Endothelial cell of umbilical vein (primary cell): ENCODE measurements at regions not wholly inside any gene's neighbourhood (a gene's known extent, or its start where the extent isn't known, plus 50 kb on each side); places are given as distances from the start of the nearest gene placed in this dataset.

Experiments used
- BruUV-seq: library from RNA; stranded (reverse); fragments of 400-500 nt; replicated peaks from 2 replicates; lab custom pipeline; 2021; lab: Mats Ljungman, UMichigan
- CTCF ChIA-PET: fragments of 300-600, 350-600 bp; sonication (Branson Sonifier 250); formaldehyde crosslinking; loops from one replicate; lab custom pipeline; 2021; ENCODE audit warnings: antibody characterized with exemption, inconsistent platforms; lab: Charles Lee
- POLR2A ChIA-PET: fragments of 300-600, 350-600 bp; sonication (Branson Sonifier 250); formaldehyde crosslinking; loops from one replicate; lab custom pipeline; 2021; ENCODE audit warnings: antibody characterized with exemption, inconsistent platforms; lab: Charles Lee
- DNase-seq: peaks from one replicate; pipeline ENCODE4 v3.0.0-alpha.2; 2011; ENCODE audit warnings: low read depth, low spot score
- FAIRE-seq: peaks from 2 replicates; lab custom pipeline; 2011; peaks lifted over from hg19 to GRCh38; lab: Jason Lieb, UNC
- H2AFZ ChIP-seq: 2 replicates; pipeline ENCODE4 v1.6.0; 2012; ENCODE audit warnings: low read depth, low read length, control low read depth, inconsistent platforms
- H3K27ac ChIP-seq: 2 replicates; pipeline ENCODE4 v1.5.1; 2011; ENCODE audit warnings: low read depth, mild to moderate bottlenecking, control low read depth, low read length, moderate library complexity; ENCODE audit not compliant: insufficient read depth
- H3K27me3 ChIP-seq, 2 experiments: 2 replicates each; pipeline versions ENCODE4 v1.6.0 to v1.6.1; 2011; ENCODE audit warnings: low read length in 2 of 2, mixed read lengths in 1 of 2; ENCODE audit not compliant: control insufficient read depth in 2 of 2, insufficient read depth in 2 of 2
- H3K36me3 ChIP-seq, 2 experiments: 2 replicates in 1 of 2; 3 replicates in 1 of 2; pipeline ENCODE4 v1.5.1; 2011; ENCODE audit warnings: low read length in 2 of 2, mild to moderate bottlenecking in 1 of 2, moderate library complexity in 1 of 2; ENCODE audit not compliant: control insufficient read depth in 2 of 2, insufficient read depth in 2 of 2; ENCODE audit errors: extremely low read depth in 1 of 2
- H3K4me1 ChIP-seq: 3 replicates; pipeline ENCODE4 v1.5.1; 2011; ENCODE audit warnings: mild to moderate bottlenecking, low read length; ENCODE audit not compliant: control insufficient read depth, insufficient read depth; ENCODE audit errors: extremely low read depth
- H3K4me2 ChIP-seq: 2 replicates; pipeline ENCODE4 v1.6.1; 2011; ENCODE audit warnings: low read length, control low read depth, mixed read lengths; ENCODE audit not compliant: insufficient read depth
- H3K4me3 ChIP-seq, 3 experiments: fragments of 200-600 bp in 1 of 3; sonication (generic), shearing (Covaris generic) in 1 of 3; replicated peaks in 1 of 3; 2 replicates each; pipeline ENCODE4 v1.5.1; 2011 to 2016; ENCODE audit warnings: control low read depth in 3 of 3, low read length in 3 of 3, mild to moderate bottlenecking in 2 of 3, inconsistent platforms in 1 of 3, low read depth in 1 of 3, moderate library complexity in 1 of 3; ENCODE audit not compliant: insufficient read depth in 1 of 3
- H3K79me2 ChIP-seq: 2 replicates; pipeline ENCODE4 v1.6.0; 2012; ENCODE audit warnings: low read length, inconsistent platforms; ENCODE audit not compliant: control insufficient read depth, insufficient read depth
- H3K9ac ChIP-seq: replicated peaks from 2 replicates; pipeline ENCODE3; 2011; ENCODE audit warnings: low read length, control low read depth; ENCODE audit not compliant: insufficient read depth; ENCODE audit errors: extremely low read depth
- H3K9me1 ChIP-seq: replicated peaks from 3 replicates; pipeline ENCODE4 v1.6.0; 2011; ENCODE audit warnings: mild to moderate bottlenecking, low read length; ENCODE audit not compliant: control insufficient read depth, insufficient read depth; ENCODE audit errors: extremely low read depth
- H3K9me3 ChIP-seq: replicated peaks from 2 replicates; pipeline ENCODE4 v1.5.1; 2012; ENCODE audit warnings: low read length, inconsistent platforms; ENCODE audit not compliant: control insufficient read depth, insufficient read depth
- H4K20me1 ChIP-seq: replicated peaks from 2 replicates; pipeline ENCODE3; 2011; ENCODE audit warnings: mild to moderate bottlenecking, low read length; ENCODE audit not compliant: control insufficient read depth, insufficient read depth; ENCODE audit errors: extremely low read depth
- CTCF ChIP-seq, 2 donors: IDR thresholded peaks; 1 replicate in 1 of 2; 2 replicates in 1 of 2; pipeline ENCODE4 v1.5.1; 2011; ENCODE audit warnings: low read length in 2 of 2, mild to moderate bottlenecking in 2 of 2, moderate library complexity in 2 of 2, control low read depth in 1 of 2, inconsistent platforms in 1 of 2, low read depth in 1 of 2; ENCODE audit not compliant: insufficient read depth in 1 of 2; ENCODE audit errors: extremely low read depth in 1 of 2
- EZH2 ChIP-seq: IDR thresholded peaks from 2 replicates; pipeline ENCODE4 v1.6.1; 2012; ENCODE audit warnings: borderline replicate concordance, low read depth, mild to moderate bottlenecking, moderate library complexity, low read length, inconsistent platforms; ENCODE audit not compliant: severe bottlenecking
- FOS ChIP-seq: IDR thresholded peaks from 2 replicates; pipeline ENCODE4 v1.6.1; 2011; ENCODE audit warnings: mild to moderate bottlenecking, low read length, moderate library complexity, borderline replicate concordance; ENCODE audit not compliant: insufficient read depth
- GATA2 ChIP-seq: IDR thresholded peaks from 2 replicates; pipeline ENCODE4 v1.7.0; 2011; ENCODE audit warnings: low read depth, mild to moderate bottlenecking, moderate library complexity, mixed read lengths, low read length; ENCODE audit not compliant: insufficient read length, insufficient read depth
- JUN ChIP-seq: IDR thresholded peaks from 2 replicates; pipeline ENCODE4 v1.6.1; 2011; ENCODE audit warnings: borderline replicate concordance, low read depth; ENCODE audit not compliant: insufficient read length, insufficient read depth
- MYC ChIP-seq: IDR thresholded peaks from one replicate; pipeline ENCODE4 v1.6.1; 2011; ENCODE audit warnings: mild to moderate bottlenecking, low read depth, low read length
- POLR2A ChIP-seq: IDR thresholded peaks from 2 replicates; pipeline ENCODE4 v1.6.1; 2012; ENCODE audit warnings: low read depth, mild to moderate bottlenecking, control low read depth, low read length
- POLR2AphosphoS5 ChIP-seq: IDR thresholded peaks from 2 replicates; pipeline ENCODE4 v1.6.1; 2012; ENCODE audit warnings: low read depth, mild to moderate bottlenecking, control low read depth, low read length, moderate library complexity; ENCODE audit not compliant: insufficient read depth
- dilution Hi-C: fragments of 300-500 bp; cut with MboI; formaldehyde crosslinking; loops from one replicate; pipeline ENCODE4 v1.15.0; 2019; ENCODE audit warnings: low sequenced_read_pairs; ENCODE audit not compliant: extremely low pct_ligation_motif_present
- intact Hi-C: fragments of 100-400 bp; cut with micrococcal nuclease; formaldehyde crosslinking; loops from one replicate; pipeline ENCODE4 v1.10.0; 2022
- TF ChIP-seq, protein P1 (sequence below): IDR thresholded peaks from 2 replicates; pipeline ENCODE4 v1.6.1; 2011; ENCODE audit not compliant: insufficient read depth, insufficient read length

- Histone ChIP-seq H3K4me2 (no peak overlapping the region), H3K36me3 (no peaks in the 10 kb centered on the region), H3K79me2 (no peaks in the 10 kb centered on the region), H2AFZ (no peak overlapping the region), H3K27ac (no peak overlapping the region), H3K9ac (no peak overlapping the region), H3K4me3 (no peak overlapping the region), H3K4me1 (no peaks in the 10 kb centered on the region), H4K20me1 (no peaks in the 10 kb centered on the region), H3K9me3 (no peaks in the 10 kb centered on the region), H3K27me3 (no peaks in the 10 kb centered on the region), H3K9me1 (no peaks in the 10 kb centered on the region)
- BruUV-seq = no TSS peak
- FAIRE-seq = no peak
- no peak for DNase-seq
- POLR2A ChIA-PET = no interaction called here
- TF ChIP-seq POLR2AphosphoS5 (no peak), MYC (no peak), EZH2 (no peak), JUN (no peak), GATA2 (no peak), CTCF (IDR thresholded peaks at IDR 0.05; ENCODE audit: extremely low read depth in 1 of 2, insufficient read depth in 1 of 2, low read depth in 1 of 2, low read length in 2 of 2) (no peak), POLR2A (no peak), FOS (peak; percentile 39)
- TF ChIP-seq, protein P1, sequence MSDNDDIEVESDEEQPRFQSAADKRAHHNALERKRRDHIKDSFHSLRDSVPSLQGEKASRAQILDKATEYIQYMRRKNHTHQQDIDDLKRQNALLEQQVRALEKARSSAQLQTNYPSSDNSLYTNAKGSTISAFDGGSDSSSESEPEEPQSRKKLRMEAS = no peak
- dilution Hi-C loops = no loop called here
- intact Hi-C loops = no loop called here
- CTCF ChIA-PET = no interaction called here
Observed at GRCh38 chr1:68973459-68974244, 476.8 kb upstream of the DEPDC1 start.
